Esophagus squamous epithelium (tissue), 4 donors: ENCODE measurements at regions not wholly inside any gene's neighbourhood (a gene's known extent, or its start where the extent isn't known, plus 50 kb on each side); places are given as distances from the start of the nearest gene placed in this dataset.

Experiments
- CTCF ChIP-seq, 6 experiments: fragments of 450-650 bp in 4 of 6; fragments of 200-600 bp in 2 of 6; sonication (generic) in 2 of 6; IDR thresholded peaks; one replicate each; pipeline ENCODE4 v1.5.1; 2016 to 2019; ENCODE audit warnings: antibody characterized with exemption in 6 of 6, mild to moderate bottlenecking in 4 of 6, moderate library complexity in 4 of 6
- POLR2A ChIP-seq, 4 donors: fragments of 450-650 bp; IDR thresholded peaks; one replicate each; pipeline ENCODE4 v1.6.1; 2017; ENCODE audit warnings: antibody characterized with exemption in 4 of 4, mild to moderate bottlenecking in 4 of 4, moderate library complexity in 3 of 4

DNA sequence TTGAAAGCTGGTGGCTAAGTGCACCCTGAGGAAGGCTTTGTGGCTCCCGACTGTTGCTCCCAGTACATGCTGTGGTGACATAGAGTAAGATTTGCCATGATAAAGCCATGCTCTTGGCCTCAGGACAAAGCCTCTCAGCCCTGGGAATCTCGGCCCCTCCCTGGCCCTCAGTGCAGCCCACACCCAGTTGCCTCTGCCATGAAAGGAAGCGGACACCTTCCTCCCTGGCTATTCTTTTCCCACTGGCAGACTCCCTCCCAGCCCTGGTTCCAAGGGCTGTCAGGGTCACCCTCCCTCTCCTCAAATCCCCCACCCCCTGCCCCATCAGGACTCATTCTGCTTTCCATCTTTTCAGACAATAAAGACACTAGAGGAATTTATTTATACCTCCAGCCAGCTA, 119.8 kb upstream of the NEO1 start:
- TF ChIP-seq POLR2A (IDR thresholded peaks at IDR 0.05): no peak
- TF ChIP-seq CTCF (IDR thresholded peaks at IDR 0.05): no peak
